ENCODE measurements at regions not wholly inside any gene's neighbourhood (a gene's known extent, or its start where the extent isn't known, plus 50 kb on each side); places are given as distances from the start of the nearest gene placed in this dataset.

DNA sequence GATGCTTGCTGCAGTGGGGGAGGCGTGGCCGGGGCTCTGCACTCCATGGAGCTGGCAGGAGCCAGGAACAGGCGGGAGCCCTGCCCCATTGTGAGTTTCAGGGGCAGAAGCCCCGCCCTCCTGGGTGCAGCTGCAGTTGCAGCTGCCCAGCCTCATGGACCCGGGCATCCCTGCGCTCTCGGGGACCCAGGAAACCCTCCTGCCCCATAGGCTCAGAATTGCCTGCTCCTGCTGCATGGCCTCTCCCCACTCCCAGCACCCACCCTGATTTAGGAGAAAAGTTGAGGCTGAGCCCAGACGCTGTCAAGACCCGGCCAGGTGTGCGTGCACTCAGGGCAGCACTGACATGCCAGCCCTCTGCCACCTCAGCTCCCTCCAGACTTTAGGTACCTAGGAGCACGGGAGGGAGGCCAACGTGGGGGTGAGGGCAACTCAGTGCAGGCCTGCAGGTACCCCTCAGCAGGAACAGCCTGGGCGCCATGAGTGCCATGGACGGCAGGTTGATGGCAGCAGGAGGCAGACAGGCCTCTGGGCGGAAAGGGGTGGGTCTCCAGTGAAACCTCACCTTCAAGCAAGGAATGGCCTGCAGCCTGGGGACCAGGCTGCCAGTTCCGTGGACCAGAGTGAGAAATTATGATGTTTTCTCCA lies 67.2 kb upstream of the MAGEB2 start:
- TF ChIP-seq, protein P1, sequence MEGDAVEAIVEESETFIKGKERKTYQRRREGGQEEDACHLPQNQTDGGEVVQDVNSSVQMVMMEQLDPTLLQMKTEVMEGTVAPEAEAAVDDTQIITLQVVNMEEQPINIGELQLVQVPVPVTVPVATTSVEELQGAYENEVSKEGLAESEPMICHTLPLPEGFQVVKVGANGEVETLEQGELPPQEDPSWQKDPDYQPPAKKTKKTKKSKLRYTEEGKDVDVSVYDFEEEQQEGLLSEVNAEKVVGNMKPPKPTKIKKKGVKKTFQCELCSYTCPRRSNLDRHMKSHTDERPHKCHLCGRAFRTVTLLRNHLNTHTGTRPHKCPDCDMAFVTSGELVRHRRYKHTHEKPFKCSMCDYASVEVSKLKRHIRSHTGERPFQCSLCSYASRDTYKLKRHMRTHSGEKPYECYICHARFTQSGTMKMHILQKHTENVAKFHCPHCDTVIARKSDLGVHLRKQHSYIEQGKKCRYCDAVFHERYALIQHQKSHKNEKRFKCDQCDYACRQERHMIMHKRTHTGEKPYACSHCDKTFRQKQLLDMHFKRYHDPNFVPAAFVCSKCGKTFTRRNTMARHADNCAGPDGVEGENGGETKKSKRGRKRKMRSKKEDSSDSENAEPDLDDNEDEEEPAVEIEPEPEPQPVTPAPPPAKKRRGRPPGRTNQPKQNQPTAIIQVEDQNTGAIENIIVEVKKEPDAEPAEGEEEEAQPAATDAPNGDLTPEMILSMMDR (IDR thresholded peaks at IDR 0.05): no peak
- TF ChIP-seq, protein P2, sequence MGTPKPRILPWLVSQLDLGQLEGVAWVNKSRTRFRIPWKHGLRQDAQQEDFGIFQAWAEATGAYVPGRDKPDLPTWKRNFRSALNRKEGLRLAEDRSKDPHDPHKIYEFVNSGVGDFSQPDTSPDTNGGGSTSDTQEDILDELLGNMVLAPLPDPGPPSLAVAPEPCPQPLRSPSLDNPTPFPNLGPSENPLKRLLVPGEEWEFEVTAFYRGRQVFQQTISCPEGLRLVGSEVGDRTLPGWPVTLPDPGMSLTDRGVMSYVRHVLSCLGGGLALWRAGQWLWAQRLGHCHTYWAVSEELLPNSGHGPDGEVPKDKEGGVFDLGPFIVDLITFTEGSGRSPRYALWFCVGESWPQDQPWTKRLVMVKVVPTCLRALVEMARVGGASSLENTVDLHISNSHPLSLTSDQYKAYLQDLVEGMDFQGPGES (IDR thresholded peaks at IDR 0.05; ENCODE audit: low read depth, low read length): no peak
- TF ChIP-seq, protein P3, sequence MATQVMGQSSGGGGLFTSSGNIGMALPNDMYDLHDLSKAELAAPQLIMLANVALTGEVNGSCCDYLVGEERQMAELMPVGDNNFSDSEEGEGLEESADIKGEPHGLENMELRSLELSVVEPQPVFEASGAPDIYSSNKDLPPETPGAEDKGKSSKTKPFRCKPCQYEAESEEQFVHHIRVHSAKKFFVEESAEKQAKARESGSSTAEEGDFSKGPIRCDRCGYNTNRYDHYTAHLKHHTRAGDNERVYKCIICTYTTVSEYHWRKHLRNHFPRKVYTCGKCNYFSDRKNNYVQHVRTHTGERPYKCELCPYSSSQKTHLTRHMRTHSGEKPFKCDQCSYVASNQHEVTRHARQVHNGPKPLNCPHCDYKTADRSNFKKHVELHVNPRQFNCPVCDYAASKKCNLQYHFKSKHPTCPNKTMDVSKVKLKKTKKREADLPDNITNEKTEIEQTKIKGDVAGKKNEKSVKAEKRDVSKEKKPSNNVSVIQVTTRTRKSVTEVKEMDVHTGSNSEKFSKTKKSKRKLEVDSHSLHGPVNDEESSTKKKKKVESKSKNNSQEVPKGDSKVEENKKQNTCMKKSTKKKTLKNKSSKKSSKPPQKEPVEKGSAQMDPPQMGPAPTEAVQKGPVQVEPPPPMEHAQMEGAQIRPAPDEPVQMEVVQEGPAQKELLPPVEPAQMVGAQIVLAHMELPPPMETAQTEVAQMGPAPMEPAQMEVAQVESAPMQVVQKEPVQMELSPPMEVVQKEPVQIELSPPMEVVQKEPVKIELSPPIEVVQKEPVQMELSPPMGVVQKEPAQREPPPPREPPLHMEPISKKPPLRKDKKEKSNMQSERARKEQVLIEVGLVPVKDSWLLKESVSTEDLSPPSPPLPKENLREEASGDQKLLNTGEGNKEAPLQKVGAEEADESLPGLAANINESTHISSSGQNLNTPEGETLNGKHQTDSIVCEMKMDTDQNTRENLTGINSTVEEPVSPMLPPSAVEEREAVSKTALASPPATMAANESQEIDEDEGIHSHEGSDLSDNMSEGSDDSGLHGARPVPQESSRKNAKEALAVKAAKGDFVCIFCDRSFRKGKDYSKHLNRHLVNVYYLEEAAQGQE (IDR thresholded peaks at IDR 0.05; ENCODE audit: low read depth, low read length): no peak
- TF ChIP-seq FOSL2 (IDR thresholded peaks at IDR 0.05; ENCODE audit: borderline replicate concordance, low read depth) (no peak), GABPA (IDR thresholded peaks at IDR 0.05; ENCODE audit: low read depth) (no peak), EP300 (IDR thresholded peaks at IDR 0.05; ENCODE audit: borderline replicate concordance in 1 of 2, low read depth in 1 of 2, low read length in 1 of 2) (no peak), SIN3A (IDR thresholded peaks at IDR 0.05; ENCODE audit: borderline replicate concordance, low read depth, low read length) (no peak), SMC3 (IDR thresholded peaks at IDR 0.05; ENCODE audit: low read depth, low read length) (no peak), MXI1 (IDR thresholded peaks at IDR 0.05; ENCODE audit: low read depth, low read length) (no peak), POLR2AphosphoS5 (IDR thresholded peaks at IDR 0.05; ENCODE audit: low read depth, low read length) (no peak), YY1 (IDR thresholded peaks at IDR 0.05; ENCODE audit: low read depth) (no peak), JUND (IDR thresholded peaks at IDR 0.05) (no peak)
- TF ChIP-seq, protein P4, sequence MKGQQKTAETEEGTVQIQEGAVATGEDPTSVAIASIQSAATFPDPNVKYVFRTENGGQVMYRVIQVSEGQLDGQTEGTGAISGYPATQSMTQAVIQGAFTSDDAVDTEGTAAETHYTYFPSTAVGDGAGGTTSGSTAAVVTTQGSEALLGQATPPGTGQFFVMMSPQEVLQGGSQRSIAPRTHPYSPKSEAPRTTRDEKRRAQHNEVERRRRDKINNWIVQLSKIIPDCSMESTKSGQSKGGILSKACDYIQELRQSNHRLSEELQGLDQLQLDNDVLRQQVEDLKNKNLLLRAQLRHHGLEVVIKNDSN (IDR thresholded peaks at IDR 0.05; ENCODE audit: borderline replicate concordance, low read depth): no peak

Measured in SK-N-SH (cell line).